ENCODE measurements at regions not wholly inside any gene's neighbourhood (a gene's known extent, or its start where the extent isn't known, plus 50 kb on each side); places are given as distances from the start of the nearest gene placed in this dataset.

DNA sequence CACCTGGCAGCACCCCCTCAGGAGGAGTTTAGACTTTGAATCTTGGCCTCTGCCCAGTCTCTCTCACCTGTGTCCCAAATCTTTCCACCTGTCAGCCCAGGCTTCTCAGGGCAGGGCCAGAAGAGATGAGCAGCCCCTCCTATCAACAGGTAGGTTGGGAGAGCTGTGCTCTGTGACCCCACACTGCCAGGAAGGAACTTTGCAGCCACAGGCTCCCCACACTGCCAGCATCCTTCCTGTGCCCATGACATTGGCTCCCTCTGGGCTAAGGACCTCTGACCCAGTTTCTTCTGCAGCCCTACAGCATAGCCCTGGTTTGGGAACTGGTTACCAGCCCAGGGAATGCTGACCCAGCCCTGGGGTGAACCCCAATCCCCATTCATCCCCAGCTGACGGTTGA lies 115.7 kb upstream of the IQSEC1 start:
- H3K27me3 ChIP-seq (replicated peaks in 1 of 7), result peaks cover 0 to 18% (median 0%) of the 10 kb centered on the region in 7 donors
- no peak overlapping the region for H3K4me3 ChIP-seq
- intact Hi-C loops (cut with DNase I; ENCODE audit: low total_unique reads), result no loop called here
- H3K9me3 ChIP-seq, result peaks cover 0 to 18% (median 9%) of the 10 kb centered on the region in 8 donors
- H3K36me3 ChIP-seq, result no peaks in the 10 kb centered on the region
- TF ChIP-seq POLR2A (IDR thresholded peaks at IDR 0.05) (no peak), POLR2AphosphoS5 (IDR thresholded peaks at IDR 0.05) (no peak)
- TF ChIP-seq, protein P1, sequence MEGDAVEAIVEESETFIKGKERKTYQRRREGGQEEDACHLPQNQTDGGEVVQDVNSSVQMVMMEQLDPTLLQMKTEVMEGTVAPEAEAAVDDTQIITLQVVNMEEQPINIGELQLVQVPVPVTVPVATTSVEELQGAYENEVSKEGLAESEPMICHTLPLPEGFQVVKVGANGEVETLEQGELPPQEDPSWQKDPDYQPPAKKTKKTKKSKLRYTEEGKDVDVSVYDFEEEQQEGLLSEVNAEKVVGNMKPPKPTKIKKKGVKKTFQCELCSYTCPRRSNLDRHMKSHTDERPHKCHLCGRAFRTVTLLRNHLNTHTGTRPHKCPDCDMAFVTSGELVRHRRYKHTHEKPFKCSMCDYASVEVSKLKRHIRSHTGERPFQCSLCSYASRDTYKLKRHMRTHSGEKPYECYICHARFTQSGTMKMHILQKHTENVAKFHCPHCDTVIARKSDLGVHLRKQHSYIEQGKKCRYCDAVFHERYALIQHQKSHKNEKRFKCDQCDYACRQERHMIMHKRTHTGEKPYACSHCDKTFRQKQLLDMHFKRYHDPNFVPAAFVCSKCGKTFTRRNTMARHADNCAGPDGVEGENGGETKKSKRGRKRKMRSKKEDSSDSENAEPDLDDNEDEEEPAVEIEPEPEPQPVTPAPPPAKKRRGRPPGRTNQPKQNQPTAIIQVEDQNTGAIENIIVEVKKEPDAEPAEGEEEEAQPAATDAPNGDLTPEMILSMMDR (IDR thresholded peaks at IDR 0.05 in 8 of 11, conservative IDR thresholded peaks at IDR 0.05 in 3 of 11), result no peak
- WGBS, 5 donors, result 88 to 100% (median 96%) methylated on average over 1 of the region's 1 CpG
- H3K27ac ChIP-seq, result peak overlapping the region in 2 of 8 donors; percentile 53 to 58
- H3K4me1 ChIP-seq, result peaks cover 0 to 24% (median 7%) of the 10 kb centered on the region in 6 donors
- no peak for DNase-seq

DNA sequence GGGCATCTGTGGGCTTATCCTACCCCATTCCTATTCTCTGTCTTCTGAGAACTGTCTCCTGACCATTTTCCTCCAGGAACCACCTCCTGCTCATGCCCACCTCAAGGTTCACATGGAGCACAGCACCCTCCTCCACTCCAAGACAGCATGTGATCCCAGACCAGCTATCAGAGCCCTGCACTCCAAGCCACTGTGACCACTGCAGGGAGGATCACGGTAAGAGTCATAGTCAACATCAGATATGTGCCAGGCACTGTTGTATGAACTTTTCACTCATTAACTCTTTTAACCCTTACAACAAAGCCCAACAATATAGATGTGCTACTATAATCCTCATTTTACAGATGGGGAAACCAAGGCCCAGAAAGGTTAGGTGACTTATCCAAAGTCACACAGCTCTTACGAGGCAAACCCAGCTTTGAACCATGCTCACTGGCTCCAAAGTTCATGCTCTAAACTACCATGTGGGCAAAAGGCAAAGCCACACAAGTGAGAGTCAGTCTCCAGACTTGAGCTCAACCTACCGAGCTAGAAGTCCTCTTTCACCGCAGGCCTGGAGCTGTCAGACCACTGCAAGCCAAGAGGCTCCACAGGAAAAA lies 115.1 kb upstream of the IQSEC1 start:
- H3K9me3 ChIP-seq, result peaks cover 0 to 25% (median 15%) of the 10 kb centered on the region in 8 donors
- DNase-seq, result no peak
- TF ChIP-seq, protein P1 (IDR thresholded peaks at IDR 0.05 in 8 of 11, conservative IDR thresholded peaks at IDR 0.05 in 3 of 11), result no peak
- TF ChIP-seq POLR2AphosphoS5 (IDR thresholded peaks at IDR 0.05), result no peak
- WGBS, 5 donors, result 91 to 97% (median 94%) methylated on average over 4 of the region's 4 CpGs
- peaks cover 0 to 24% (median 7%) of the 10 kb centered on the region in 6 donors for H3K4me1 ChIP-seq
- H3K4me3 ChIP-seq, result no peak overlapping the region
- H3K27me3 ChIP-seq (replicated peaks in 1 of 7), result peaks cover 0 to 11% (median 0%) of the 10 kb centered on the region in 7 donors
- intact Hi-C loops (cut with DNase I; ENCODE audit: low total_unique reads), result no loop called here
- no peaks in the 10 kb centered on the region for H3K36me3 ChIP-seq
- no peak overlapping the region for H3K27ac ChIP-seq

DNA sequence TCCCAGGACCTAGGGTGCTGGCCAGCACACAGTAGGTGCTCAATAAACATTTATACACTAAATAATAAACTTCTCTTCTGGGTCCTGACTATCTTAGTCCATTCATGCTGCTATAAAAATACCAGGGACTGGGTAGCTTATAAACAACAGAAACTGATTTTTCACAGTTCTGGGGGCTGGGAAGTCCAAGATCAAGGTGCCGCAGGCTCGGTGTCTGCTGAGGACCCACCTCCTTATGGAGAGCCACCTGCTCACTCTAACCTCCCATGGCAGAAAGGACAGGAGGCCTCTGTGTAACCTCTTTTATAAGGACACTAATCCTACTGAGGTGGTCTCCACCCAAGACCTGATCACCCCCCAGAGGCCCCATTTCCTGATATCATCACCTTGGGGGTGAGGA lies 114.4 kb upstream of the IQSEC1 start:
- peaks cover 0 to 24% (median 7%) of the 10 kb centered on the region in 6 donors for H3K4me1 ChIP-seq
- H3K4me3 ChIP-seq, result no peak overlapping the region
- H3K27me3 ChIP-seq (replicated peaks in 1 of 7), result peaks cover 0 to 4% (median 0%) of the 10 kb centered on the region in 7 donors
- WGBS, 5 donors, result 95 to 100% (median 97%) methylated on average over 2 of the region's 2 CpGs
- DNase-seq, result no peak
- intact Hi-C loops (cut with DNase I; ENCODE audit: low total_unique reads), result no loop called here
- TF ChIP-seq POLR2A (IDR thresholded peaks at IDR 0.05), result no peak
- TF ChIP-seq POLR2AphosphoS5 (IDR thresholded peaks at IDR 0.05), result no peak
- TF ChIP-seq, protein P1 (IDR thresholded peaks at IDR 0.05 in 8 of 11, conservative IDR thresholded peaks at IDR 0.05 in 3 of 11), result no peak
- peaks cover 0 to 27% (median 18%) of the 10 kb centered on the region in 8 donors for H3K9me3 ChIP-seq
- H3K27ac ChIP-seq, result no peak overlapping the region
- no peaks in the 10 kb centered on the region for H3K36me3 ChIP-seq

DNA sequence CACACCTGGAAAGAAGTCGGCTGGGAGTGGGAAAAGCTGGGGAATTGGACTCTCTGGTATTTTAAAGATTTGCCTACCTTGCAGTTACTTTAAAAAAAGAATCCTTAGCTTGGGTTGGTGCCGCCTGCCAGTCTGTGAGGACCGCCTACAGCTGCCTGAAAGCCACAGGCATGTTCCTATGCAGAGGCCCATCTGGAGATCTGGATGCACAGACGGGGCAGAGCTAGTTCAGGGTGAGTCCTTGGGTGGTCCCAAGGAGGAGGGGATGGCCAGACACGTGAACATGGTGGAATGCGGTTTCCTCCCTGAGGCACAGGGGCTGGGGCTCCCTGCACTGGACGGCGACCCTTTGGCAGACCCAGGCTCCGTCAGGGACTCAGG lies 113.2 kb upstream of the IQSEC1 start:
- intact Hi-C loops (cut with DNase I; ENCODE audit: low total_unique reads), result no loop called here
- H3K9me3 ChIP-seq, result peaks cover 0 to 27% (median 18%) of the 10 kb centered on the region in 8 donors
- H3K27ac ChIP-seq, result no peak overlapping the region
- H3K4me3 ChIP-seq, result no peak overlapping the region
- TF ChIP-seq POLR2AphosphoS5 (IDR thresholded peaks at IDR 0.05) (no peak), POLR2A (IDR thresholded peaks at IDR 0.05) (no peak)
- TF ChIP-seq, protein P1 (IDR thresholded peaks at IDR 0.05 in 8 of 11, conservative IDR thresholded peaks at IDR 0.05 in 3 of 11), result no peak
- H3K27me3 ChIP-seq (replicated peaks in 1 of 7), result no peaks in the 10 kb centered on the region
- H3K36me3 ChIP-seq, result no peaks in the 10 kb centered on the region
- H3K4me1 ChIP-seq, result peaks cover 0 to 24% (median 7%) of the 10 kb centered on the region in 6 donors
- 67 to 84% (median 79%) methylated on average over 9 of the region's 9 CpGs for WGBS, 5 donors
- no peak for DNase-seq

Measured in spleen (tissue), 11 donors.